HG03442 (cell line): ENCODE measurements at regions not wholly inside any gene's neighbourhood (a gene's known extent, or its start where the extent isn't known, plus 50 kb on each side); places are given as distances from the start of the nearest gene placed in this dataset.
A peak's percentile ranks its signal among the peaks of the same experiment; 100 is the strongest.

Experiments
- ATAC-seq: cut with Tn5 transposase; IDR thresholded peaks from one replicate; pipeline ENCODE4 v1.9.1; 2021; ENCODE audit warnings: mild to moderate bottlenecking, moderate library complexity; ENCODE audit not compliant: unreplicated experiment

DNA sequence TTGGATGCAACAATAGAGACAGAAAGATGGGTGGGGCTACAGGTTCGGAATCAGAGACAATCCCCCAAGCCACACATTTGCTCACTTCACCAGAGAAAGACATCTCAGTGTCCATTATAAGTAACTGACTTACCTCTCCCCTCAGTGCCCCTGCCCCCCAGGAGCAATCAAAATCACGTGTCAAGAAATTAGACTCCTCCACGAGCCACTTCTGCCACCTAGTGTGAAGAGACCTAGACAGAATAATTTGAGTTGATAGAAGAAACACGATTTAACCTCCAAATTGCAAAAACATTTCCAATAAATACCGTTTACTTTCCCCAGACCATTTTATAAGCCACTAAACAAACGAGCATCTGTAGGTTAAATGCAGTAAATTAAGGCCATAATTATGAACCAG, 123.2 kb downstream of the SLC30A10 start:
- ATAC-seq, result no peak

DNA sequence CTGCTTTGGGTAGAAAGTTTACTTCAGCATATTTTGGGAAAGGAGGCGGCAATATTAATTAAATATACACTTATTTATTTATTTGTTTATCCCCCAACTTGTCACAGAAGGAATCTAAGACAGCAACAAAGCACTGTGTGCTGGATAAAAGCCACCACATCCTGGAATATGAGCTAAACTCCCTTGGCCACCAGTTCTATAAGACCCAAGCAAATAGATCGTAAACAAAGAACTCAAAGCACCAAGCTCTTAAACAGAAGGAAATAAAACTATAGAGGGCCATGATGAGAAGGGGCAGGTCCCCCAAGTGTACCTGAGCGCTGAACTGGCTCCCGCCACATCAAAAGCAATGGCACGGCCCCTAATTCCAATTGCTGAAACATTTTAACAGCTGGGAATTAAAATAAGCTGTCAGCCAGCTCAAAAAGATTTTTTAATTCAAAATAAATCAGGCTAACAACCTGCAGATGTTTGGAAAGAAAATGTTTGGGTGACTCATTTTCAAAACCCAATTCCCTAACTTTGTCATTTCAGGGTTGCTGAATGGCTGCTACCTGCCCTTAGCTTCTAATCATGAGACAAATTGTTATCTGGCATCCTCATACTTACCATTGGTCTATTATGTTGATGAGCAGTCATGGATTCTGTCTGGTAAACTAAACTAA, 127.1 kb downstream of the SLC30A10 start:
- ATAC-seq, result no peak

DNA sequence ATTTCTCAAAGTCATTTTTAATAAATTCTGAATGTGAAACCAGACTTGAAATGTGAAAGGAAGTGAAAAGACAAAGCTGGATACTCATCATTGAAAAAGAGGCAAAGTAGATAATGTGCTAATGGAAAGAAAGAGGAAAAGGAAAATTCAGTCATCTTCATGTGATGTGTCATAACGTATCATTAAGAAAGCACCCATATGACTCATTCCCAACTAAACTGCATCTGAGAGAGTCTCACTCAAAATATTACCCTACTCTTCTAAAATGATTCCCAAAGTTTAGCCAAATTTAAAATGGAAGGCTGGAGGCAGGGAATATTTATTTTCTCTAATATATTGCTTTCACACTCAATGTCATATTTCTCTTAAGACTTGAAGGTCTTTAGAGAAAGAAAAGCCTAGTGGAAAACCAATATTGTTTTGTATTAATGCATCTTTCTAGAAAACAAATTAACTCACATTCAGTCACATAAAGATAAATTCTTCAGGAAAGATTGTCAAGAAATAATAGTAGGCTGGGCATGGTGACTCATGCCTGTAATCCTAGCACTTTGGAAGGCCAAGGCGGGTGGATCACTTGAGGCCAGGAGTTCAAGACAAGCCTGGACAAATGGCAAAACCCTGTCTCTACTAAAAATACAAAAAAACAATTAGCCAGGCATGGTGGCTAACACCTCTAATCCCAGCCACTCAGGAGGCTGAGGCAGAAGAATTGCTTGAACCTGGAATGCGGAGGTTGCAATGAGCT, 129.9 kb downstream of the SLC30A10 start:
- peak; percentile 51 for ATAC-seq

DNA sequence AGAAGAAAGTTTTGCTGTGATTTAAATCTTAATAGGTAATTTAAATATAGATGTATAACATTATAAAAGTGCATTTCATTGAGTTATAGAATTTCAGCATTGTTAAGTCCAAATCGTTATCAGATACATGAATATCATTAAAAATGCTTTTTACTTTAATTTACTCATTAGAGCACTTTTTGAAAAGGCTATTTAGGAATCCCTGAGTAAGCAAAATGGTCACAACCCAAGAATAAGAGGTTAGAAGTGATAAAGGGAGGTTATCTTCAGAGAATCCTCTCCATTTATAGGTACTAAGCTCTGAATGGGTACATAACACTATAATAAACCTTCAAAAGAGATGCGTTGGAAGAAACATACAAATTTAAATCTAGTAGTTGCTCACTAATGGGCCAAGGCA, 130.7 kb downstream of the SLC30A10 start:
- ATAC-seq, result no peak

DNA sequence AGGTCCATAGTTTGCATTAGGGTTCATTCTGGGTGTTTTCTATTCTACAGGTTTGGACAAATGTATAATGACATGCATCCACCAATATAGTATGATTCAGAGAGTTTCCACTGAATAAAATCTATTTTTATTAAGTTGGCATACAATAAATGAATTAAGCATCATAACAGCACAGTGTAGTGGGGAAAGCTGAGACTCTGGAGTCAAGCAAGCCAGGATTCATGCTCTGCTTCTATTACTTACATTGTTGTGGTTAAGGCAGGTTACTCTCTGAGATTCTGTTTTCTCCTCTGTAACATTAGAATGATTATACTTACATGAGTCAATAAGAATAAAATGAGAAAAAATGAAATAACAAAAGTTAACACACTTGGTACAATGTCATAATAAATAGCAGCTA, 131.3 kb downstream of the SLC30A10 start:
- no peak for ATAC-seq

DNA sequence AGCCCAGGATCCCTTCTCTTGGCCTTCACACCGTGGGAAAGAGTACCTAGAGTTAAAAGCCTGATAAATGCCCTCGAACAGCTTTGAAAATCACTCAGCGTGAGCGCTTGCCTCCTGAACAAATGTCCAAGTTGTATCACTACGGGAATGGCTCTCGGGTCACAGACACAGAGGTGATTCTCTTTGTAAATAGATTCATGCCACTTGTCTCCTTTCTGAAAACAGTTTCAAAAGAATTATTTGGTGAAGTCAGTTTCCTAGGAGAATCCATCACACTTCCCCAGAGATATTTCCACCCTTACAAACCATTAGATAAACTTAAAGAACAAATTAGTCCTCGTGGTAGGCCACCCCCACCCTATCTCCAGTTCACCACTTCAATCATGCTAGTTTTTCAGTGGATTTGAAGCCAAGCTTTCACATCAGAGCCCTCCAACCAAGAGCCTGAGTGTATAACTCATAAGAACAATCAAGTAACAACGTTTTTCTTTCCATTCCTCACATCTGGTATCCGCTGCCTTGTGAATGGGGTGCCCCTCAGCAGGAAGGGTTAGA, 132.9 kb downstream of the SLC30A10 start:
- no peak for ATAC-seq

DNA sequence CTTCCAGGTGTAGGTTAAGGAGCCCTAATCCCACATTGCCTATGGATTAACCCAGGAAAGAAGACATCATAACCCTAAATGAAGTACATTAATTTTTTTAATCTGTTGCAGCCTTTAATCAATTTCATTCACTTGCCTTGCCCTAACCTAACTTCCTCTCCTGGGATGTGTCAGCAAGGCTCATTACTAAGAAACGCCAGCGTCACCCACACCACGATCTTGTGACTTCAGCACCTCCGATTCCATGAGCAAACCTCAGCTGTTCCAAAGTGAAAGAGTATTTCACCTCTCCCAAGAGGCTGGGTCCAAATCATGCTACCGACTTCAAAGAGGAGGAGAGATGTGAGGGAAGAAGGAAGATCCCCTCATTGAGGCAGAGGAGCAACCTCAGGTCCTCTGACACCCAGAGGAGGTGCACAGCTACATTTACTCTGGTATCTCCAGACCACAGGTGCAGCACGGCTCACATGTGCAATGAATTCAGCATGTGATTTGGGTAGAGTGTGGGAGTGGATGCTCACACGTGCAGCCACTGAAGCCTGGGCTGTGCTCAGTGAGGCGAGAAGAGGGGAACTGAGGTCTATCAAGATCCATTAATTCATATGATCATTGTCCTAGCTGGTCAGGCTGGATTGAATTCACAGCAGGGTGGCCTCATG, 134.1 kb downstream of the SLC30A10 start:
- ATAC-seq, result peak; percentile 76

DNA sequence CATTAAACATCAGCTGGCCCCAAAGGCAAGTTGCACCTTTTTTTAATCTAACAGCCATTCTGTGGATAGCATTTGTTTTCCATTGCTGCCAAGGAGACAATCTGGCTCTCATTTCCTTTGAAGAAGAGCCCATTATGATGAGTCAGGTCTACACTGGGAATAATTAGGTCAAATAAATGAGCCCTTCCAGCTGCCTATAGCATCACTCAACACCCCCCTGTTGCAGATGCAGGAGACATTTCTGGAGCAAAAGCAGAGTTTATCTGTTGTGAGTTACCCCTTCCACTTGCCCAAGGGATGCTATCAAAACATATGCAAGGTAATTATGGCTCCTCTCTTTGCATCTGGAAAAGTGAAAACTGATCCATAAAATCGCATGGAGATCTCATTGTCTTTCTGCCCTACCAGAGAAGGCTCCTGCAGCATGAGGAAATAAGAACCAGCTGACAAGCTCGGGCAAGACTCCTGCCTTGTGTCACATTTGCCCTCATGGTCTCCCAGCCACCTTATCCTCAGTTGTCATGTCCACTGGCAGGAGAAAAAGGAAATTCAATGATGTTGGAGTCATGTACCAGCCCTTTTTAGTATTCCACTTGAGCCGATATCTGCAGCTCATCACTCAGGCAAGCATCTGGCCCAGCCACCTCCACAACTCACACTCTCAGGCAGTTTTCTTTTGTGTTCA, 135.9 kb downstream of the SLC30A10 start:
- ATAC-seq, result no peak

DNA sequence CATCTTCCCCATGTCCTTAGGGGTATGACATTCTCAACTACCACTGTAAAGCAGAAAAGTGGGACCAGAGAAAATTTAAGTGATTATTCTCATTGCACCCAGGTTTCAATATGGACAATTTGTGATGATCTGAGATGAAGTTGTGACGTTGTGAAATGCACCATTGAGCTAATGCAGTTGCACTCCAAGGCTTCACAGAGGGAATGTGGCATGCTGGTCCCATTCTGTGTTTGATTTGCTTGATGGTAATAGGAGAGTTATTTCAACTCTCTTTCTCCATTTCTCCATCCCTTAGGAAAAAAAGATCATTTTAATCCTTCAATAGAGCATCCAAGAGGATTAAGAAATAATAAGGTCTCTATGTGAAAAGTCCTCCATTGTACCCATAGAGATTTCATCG, 136.6 kb downstream of the SLC30A10 start:
- no peak for ATAC-seq

DNA sequence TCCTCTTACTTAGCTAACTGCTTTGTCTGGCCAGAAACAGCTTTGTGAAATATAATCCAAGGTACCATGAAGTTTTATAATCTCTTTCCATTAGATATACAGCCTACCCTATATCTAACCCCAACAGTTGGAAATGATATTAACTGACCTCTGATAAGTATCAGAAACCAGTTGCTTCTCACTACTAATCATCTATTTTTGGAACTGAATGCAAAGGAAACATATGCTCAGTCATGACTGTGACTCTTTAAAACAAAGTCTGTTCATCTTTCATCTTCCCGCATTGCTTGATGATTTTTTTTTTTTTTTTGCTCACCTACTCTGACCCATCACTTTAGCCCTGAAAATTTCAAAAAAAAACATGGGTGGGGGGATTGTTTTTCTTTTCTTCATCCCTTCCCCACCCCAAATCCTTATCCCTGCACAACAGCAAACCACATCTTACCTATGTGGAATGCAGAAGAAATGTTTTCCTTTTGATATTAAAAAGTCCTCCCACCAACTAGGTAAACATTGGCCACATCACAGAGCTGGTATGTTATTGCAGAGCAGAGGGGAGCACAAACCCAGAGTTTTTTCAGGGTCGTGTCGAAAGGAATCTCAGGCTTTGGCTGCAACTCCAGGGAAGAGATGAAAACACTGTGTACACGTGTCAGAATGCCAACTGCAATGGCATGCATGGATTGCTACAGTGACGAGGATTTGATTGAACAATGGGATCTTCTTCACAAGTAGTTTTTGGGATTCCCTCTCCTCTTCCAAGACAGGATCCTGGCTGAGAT, 137.3 kb downstream of the SLC30A10 start:
- ATAC-seq, result no peak

DNA sequence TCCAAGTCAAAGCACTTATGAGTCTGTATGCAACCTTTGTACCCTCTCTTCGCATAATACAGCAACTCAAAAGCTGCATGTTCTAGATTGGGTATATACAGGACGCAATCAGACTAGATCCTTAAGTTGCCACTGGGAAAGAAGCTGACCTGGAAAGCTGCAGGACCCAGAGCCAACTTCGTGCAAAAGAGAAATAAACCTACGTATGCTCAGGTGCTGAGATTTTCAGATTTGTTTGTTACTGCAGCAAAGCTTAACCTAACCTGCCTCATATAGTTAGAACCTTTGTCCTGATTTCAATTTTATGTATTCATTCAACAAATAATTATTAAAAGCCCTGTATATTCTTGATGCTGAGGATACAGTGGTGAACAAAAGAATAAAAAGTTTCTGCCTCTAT, 139.7 kb downstream of the SLC30A10 start:
- ATAC-seq, result no peak

DNA sequence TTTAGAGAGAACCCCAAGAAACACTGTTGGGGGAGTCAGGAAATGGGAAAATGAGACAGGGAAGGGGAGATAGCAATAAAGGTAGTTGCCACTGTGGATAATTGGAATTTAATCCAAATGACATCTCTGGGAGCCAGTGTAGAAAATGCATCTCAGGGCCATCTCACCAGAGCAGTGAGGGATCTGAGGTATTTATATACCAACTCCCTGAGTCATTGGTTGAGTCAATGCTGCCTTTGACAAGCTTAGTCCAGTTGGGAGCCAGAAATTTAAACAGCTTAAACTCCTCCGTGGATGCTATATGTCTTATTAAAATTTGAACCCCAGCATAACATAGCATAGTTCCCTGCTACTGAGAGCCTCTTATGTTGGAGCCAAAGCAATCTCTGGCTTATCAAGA, 140.3 kb downstream of the SLC30A10 start:
- ATAC-seq, result no peak

DNA sequence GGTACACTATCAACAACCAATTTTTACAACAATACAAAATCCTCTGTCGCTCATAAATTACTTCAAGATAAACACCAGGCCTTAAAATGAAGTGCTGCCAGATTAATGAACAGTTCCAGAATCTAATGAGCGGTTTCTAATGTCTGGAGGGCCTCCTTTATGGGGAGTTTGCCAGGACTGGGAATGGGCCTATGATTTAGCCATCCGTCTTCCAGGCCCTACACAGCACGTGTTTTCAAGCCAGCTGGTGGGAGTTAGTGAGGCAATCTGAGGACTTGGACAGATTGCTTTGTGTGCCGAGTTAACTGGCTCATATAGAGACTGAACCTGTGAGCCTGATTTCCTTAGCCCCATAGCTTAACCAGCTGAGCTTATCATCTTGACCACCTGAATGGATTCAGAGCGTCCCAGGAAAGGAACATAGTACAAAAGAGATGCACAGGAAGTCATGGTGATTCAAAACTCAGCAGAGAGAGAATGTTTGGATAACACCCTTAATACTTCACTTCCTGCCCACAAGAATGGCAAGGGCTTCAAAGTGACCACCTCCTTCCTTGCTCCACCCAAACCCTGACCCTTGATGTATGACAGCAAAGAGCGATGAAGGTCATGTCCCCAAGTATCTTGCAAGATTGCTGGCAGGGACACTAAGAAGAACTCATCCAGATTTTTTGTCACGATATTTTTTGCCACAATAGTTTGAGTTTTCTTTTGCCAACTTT, 143.5 kb downstream of the SLC30A10 start:
- no peak for ATAC-seq

DNA sequence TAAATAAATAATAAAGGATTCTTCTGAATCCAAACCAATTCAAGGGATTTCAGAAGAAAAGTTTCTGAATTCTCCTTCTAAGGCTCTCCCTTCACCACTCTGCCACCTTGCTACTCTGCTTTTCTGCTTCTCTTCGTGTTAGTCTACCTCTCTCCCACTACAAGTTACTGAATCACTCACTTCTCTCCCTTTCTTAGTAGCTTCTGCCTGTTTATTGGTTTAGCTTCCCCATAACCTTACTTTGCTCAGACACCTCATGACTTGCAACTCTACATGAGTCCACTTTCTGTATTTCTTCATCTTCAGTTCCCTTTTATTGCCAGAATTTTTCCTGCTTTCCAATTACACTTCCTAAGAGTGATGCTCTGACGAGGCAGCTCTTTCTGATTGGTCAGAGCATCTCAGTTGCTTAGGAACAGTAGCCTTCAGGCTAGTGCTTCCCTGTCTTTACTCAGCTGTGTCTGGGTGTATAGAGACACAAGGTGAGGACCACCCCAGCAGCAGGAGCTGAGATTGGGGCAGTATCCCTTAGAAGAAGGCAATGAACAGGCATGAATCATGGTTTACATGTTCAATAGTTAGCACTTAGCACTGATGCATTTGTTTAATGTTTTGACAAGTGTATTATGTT, 144.6 kb downstream of the SLC30A10 start:
- no peak for ATAC-seq

DNA sequence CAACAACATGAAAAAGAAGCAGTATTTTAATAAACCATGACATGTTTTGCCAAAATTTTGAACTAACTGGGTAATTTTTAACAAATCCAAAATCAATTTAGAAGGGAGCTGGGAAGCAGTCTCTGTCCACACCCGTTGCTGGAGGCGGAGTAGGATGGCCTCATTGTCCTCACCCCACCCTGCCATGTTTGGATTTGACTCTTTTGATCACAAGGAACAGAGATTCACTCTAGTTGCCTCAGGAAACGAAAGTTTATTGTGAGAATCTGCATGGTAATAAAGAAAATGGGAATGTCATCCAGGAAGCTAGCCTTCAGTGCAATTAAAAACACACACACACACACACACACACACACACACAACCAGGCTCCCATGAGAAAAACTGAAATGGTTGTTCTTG, 145.4 kb downstream of the SLC30A10 start:
- no peak for ATAC-seq

DNA sequence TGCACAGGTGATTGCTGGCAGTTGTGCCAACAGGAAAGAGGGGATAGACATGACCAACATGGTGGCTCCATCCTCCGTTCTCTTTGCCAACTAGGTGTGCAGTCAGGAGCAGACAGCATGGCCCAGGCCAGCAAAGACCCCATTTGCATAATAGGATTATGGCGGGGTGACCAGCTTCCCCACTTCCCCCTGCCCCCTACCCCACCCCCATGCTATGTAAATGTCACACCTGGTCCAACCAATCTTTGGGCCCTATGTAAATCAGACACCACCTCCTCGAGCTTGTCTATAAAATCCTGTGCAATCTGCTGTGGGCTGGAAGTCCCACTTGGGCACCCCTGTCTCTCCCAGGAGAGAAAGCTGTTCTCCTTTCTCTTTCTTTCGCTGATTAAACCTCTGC, 146.0 kb downstream of the SLC30A10 start:
- ATAC-seq, result no peak

DNA sequence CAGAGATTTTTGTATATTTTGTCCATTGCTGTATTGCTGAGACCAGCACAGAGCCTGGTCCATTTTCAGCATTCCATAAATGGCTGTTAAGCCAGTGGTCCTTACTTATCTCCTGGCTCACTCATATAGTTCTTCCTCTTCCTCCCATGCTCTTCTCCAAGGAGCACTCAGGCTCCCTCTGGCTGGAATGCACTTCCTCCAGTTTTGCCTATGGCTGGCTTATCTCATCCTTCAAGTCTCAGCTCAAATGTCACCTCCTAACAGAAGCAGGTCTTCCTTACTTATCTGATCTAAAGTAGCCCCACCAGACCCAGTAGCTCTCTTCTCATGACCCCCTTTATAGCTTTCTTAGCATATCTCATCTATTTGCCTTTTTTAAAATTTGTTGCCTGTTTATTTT, 146.9 kb downstream of the SLC30A10 start:
- ATAC-seq, result no peak

DNA sequence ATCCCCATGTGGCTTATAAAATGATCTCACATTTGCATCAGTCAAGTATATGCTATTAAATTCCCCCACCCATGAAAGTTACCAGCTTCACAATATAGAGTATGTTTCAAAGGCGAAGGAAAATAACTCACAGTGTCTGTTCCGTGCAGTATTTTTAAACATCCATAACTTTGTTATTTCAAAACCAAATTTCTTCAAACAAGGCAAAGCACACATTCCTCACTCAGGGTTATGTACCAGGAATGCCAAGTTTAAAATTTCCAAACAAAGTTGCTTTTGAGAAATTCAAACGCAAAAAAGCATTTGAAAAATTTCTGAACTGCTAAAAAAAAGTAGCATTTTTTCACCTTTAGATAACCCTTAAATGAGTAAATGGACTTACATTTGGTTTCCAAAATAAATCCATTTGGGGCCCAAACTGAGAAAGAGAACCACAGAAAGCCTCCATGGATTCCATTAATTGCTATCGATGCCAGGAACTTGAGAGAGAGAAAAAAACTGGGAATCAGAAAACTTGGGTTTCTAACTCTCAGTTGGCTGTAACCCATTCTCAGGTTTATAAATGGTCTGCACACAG, 149.5 kb downstream of the SLC30A10 start:
- ATAC-seq, result no peak

DNA sequence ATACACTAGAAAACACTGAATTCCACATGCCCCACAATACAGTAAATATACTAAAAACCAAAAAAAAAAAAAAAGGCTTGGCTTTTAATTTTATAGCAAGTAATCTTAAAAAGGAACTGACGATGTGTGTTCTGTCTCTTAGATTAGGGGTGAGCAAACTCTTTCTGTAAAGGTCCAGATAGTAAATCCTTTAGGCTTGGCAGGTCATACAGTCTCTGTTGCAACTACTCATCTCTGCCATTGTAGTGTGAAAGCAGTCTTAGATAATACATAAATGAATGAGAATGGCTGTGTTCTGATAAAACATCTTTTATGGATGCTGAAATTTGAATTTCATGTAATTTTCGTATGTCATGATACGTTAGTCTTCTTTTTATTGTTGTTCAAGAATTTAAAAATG, 150.2 kb downstream of the SLC30A10 start:
- no peak for ATAC-seq
